HG03460 (cell line): ENCODE measurements at regions not wholly inside any gene's neighbourhood (a gene's known extent, or its start where the extent isn't known, plus 50 kb on each side); places are given as distances from the start of the nearest gene placed in this dataset.

Experiments
- ATAC-seq: cut with Tn5 transposase; IDR thresholded peaks from one replicate; pipeline ENCODE4 v1.9.1; 2021; ENCODE audit not compliant: unreplicated experiment

GRCh38 chr11:28773606-28774005 is 665.4 kb downstream of the METTL15 start:
- no peak for ATAC-seq

GRCh38 chr11:28770806-28771205 is 662.6 kb downstream of the METTL15 start:
- ATAC-seq = no peak

DNA sequence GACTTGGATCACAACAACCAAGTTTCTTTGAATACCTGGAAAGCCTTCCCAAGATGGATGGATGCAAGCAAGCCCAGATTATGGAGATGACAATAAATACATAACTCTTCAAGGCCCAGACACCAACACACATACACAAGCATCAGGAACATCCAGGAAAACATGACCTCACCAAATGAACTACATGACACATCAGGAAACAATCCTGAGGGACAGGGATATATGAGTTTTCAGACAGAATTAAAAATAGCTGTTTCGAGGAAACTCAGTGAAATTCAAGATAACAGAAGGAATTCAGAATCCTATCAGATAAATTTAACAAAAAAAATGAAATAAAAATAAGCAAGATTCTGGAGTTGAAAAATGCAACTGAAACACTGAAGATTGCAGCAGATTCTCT is 659.4 kb downstream of the METTL15 start:
- ATAC-seq = no peak

DNA sequence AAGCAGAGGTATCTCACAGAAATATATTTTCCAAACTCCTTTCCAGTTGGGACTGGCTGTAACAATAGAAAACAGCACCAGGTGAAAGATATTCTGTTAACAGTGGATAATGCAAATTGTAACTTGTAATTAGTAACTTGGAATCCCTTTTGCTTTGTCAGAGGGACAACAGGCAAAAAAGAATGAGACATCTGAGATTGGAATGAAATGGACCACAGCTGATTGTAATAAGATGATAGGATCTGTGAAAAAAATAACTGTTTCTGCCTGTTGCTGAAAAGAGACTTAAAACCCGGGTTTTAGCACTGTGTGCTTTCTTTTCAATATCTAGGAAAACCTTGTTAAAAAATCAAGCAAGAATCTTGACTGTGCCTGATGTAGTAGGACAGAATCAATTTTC is 655.7 kb downstream of the METTL15 start:
- ATAC-seq = no peak

DNA sequence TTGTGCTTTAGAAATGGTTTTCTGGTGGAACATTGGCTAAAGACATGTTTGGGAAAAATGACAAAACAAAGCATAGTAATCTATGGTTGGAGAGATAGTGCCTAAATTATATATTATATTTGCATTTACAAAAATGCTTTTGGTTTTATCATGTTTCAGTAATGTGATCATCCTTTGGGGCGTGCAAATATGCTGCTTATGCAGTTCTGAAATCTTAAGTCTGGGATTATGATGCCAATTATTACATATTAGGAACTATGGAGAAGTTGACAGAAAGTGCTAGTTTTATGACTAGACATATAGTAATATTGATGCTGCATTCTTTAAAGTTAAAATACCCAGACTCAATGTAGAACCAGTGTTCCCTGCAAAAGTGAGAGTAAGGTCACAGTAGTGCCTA is 655.0 kb downstream of the METTL15 start:
- ATAC-seq = no peak

GRCh38 chr11:28760676-28761390 is 652.6 kb downstream of the METTL15 start:
- ATAC-seq = no peak

- ATAC-seq = no peak
Observed at GRCh38 chr11:28759311-28759710, 651.1 kb downstream of the METTL15 start.

DNA sequence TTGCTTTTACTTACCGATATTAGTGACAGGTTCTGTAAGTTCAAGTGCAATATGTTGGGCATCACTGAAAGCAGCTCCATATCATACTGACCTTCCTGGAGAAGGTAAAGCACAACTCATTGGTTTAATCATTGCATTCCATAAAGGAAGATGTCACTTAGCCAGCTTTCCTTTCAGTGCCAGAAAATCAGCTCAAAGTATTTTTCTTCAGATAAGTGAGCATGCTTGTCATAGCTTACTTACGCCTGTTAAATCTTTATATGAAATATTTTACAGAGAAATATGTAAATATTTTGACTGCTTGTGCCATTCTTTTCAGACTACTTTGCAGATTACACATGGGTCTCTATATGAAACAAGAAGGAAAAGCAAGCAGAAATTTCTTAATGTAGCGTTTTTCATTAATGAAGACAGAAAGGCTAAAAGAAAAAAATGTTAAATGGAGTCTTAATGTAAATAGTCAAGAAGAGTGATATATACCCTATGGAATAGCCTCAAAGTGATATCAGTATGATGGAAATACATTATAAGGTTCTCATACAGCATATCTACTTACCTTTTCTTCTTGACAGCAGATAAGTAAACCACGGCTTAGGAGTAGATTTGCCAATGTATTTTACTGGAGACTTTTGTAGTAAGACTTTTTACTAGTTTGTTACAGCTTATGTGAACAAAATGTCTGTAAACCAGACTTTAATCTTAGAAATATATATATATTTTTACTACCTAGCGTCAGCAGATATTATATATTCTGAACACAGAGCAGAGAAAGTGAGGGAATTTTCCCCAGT is 649.7 kb downstream of the METTL15 start:
- ATAC-seq = no peak

DNA sequence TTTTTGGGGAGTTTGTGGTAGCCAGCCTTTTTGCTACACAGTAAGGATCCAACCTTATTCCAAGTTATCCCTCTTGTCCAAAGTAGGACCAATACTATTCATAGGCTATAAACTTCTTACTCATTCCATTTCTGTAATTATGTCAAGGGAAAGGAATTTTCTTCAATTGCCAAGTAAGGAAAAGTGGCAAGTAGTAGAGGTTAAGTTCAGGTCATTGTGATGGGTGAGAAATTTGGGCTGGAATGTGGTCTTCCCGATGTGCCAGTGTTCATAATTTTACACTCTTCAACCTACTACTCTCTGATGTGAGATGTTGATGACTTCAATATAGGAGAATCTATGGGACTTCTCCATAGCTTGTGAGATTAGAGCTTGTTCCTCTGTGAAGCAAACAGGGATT is 648.8 kb downstream of the METTL15 start:
- ATAC-seq = no peak

- ATAC-seq = no peak
Observed at GRCh38 chr11:28743061-28743550, 634.9 kb downstream of the METTL15 start.

DNA sequence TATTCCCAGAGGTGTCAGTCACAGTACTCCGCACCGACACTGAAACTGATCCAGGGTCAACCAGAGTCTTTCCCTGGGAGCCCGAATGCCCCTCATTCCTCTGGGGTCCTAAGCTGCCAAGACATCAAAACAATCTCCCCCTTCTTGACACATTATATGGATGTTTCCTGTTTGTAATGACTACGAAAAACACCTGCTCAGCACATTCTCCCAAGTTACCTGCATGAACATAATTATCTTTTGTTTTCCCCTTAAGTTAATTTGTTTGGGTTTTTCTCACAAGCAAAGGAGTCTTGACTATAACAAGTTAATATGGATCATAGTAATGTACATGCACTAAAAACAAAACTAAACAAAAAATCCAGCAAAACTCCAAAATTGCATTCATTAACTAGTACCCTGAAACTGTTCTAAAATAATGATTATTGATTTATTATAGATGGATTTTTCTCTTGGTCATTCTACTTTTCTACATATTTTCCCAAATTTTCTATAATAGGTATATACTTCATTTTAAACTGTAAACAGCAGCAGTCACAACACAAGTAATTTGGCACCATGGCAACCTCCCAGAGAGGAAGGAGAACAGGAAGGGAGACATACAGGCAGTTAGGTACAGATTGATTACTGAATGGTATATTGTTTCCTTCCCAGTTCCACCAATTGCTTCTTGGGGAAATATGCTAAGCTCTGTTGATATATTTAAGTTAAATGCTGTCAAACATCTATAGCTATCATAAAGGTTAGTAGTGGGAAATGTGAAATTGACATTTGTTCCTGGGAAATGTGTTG is 631.5 kb downstream of the METTL15 start:
- no peak for ATAC-seq

DNA sequence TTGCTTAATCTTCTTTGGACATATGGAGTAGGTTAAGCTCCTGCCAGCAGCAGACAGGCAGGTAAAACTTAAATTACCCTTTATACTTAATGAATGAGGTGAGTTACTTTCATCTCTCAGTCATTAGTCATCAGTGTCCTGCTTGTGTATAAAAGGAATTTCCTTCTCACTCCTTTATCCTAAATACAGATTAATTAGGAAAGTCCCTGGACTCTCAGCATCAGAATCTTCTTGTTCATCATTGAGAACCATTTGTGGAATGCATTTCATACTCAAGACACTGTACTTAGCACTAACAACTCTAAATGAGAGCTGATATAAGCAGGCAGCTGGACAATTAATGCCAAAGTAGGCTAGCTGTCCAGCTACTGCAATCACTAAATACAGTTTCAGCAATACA is 630.4 kb downstream of the METTL15 start:
- ATAC-seq = no peak

GRCh38 chr11:28736256-28736655 is 628.1 kb downstream of the METTL15 start:
- no peak for ATAC-seq

DNA sequence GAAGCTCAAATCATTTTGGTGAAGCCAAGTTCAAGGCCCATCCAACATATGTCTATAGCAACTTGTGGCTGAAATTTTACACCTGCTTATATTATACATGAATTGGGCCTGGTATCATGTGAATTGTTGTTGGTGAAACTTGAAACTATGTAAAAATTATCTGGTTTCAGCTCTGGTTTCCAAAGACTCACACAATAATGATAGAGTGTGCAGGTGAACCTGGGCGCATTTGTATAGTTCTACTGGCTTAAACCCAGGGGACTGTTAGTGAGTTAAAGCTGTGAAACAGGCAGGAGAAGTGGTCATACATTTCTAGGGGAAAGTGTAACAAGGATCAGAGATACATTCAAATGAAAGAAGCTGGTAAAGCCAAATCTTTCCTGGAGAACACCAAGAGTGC is 627.3 kb downstream of the METTL15 start:
- ATAC-seq = no peak

DNA sequence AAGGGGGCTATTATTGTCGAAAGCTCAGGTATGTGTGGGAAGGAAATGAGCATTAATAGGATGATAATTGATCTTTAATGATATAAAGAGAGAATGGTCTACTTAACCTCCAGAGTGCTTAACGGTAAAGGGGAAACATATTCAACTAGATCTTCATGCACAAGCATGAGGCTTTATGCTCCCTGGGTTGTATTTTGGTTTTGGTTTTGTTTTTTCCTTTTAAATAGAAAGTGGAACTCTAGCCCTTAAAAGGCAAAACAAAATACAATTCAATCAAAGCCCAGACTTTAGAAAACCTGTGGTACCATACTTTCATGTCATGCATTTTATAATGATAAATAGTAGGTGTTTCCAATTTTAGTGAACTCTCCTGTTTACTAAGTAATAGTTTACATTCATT is 622.7 kb downstream of the METTL15 start:
- ATAC-seq = no peak

GRCh38 chr11:28730336-28730735 is 622.1 kb downstream of the METTL15 start:
- ATAC-seq = no peak

- ATAC-seq = no peak
Observed at GRCh38 chr11:28729339-28729738, 621.2 kb downstream of the METTL15 start.

DNA sequence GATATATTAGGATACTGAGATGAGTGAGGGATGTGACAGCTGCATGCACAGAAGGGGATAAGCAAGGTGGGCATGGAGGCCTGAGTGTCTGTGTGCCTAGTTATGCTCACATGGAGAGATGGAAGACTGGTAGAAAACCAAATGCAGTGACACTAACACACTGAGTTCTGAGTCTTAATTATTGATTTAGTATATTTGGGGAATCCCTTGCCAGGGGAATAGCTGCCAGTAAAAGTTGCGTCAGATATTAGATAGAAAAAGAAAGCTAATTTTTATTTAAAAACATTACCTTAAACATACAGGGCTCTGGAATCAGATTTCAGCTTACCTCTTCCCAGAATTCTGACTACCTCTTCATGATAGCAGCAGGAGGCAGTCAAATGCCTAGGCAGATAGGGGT is 620.5 kb downstream of the METTL15 start:
- no peak for ATAC-seq

DNA sequence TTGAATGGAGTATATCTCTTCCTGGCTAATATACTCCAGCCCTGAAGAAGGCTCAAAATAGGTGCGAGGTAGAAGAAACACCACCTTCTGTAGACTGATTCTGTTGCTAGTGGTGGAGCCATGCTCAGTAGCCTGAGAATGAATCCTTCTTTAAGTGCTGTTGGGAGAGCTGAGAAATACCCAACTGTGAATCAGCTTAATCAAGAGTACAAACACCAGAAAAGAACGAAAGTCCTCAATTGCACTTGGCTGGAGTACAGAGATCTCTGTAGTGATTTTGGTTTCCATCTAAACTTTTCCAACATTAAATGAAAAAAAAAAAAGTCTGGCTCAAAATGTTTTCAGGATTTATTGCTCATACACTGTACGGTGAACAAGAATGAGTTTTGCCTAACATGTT is 619.1 kb downstream of the METTL15 start:
- ATAC-seq = no peak

- ATAC-seq = no peak
Observed at GRCh38 chr11:28726432-28726831, 618.2 kb downstream of the METTL15 start.

GRCh38 chr11:28715726-28716125 is 607.5 kb downstream of the METTL15 start:
- ATAC-seq = no peak

- no peak for ATAC-seq
Observed at GRCh38 chr11:28713850-28714249, 605.7 kb downstream of the METTL15 start.
